Vagina (tissue), 2 donors: ENCODE measurements at regions not wholly inside any gene's neighbourhood (a gene's known extent, or its start where the extent isn't known, plus 50 kb on each side); places are given as distances from the start of the nearest gene placed in this dataset.

Source experiments
- DNase-seq, 2 donors: peaks; one replicate each; pipeline ENCODE4 v3.0.0-alpha.2; 2017; ENCODE audit errors: extremely low spot score in 2 of 2
- H3K27ac ChIP-seq: fragments of 200-600 bp; sonication (generic); one replicate; pipeline ENCODE4 v1.5.1; 2019
- H3K27me3 ChIP-seq: fragments of 200-600 bp; sonication (generic); one replicate; pipeline ENCODE4 v1.5.1; 2019
- H3K36me3 ChIP-seq, 2 donors: fragments of 200-600 bp; sonication (generic); one replicate each; pipeline ENCODE4 v1.5.1; 2017 to 2019
- H3K4me1 ChIP-seq: fragments of 200-600 bp; sonication (generic); one replicate; pipeline ENCODE4 v1.5.1; 2019
- H3K4me3 ChIP-seq, 2 donors: fragments of 200-600 bp; sonication (generic); 1 replicate in 1 of 2; 2 replicates in 1 of 2; pipeline ENCODE4 v1.5.1; 2016 to 2019
- H3K9me3 ChIP-seq: fragments of 200-600 bp; sonication (generic); one replicate; pipeline ENCODE4 v1.5.1; 2019
- POLR2A ChIP-seq, 2 donors: fragments of 450-650 bp; IDR thresholded peaks; one replicate each; pipeline ENCODE4 v1.6.1; 2017; ENCODE audit warnings: antibody characterized with exemption in 2 of 2, mild to moderate bottlenecking in 2 of 2, moderate library complexity in 2 of 2
- POLR2AphosphoS5 ChIP-seq, 2 donors: sonication (generic); formaldehyde crosslinking; IDR thresholded peaks; one replicate each; pipeline ENCODE4 v1.9.0; 2017; ENCODE audit warnings: antibody characterized with exemption in 2 of 2, mild to moderate bottlenecking in 2 of 2, low read depth in 1 of 2; ENCODE audit not compliant: insufficient read depth in 1 of 2
- intact Hi-C: fragments of 100-400 bp; cut with DNase I; formaldehyde crosslinking; loops from one replicate; pipeline ENCODE4 v1.15.1; 2023
- TF ChIP-seq, protein P1 (sequence below), 3 experiments: fragments of 450-650 bp in 2 of 3; fragments of 200-600 bp in 1 of 3; sonication (generic) in 1 of 3; IDR thresholded peaks; one replicate each; pipeline ENCODE4 v1.5.1; 2017 to 2019; ENCODE audit warnings: antibody characterized with exemption in 3 of 3, mild to moderate bottlenecking in 2 of 3, moderate library complexity in 2 of 3

DNA sequence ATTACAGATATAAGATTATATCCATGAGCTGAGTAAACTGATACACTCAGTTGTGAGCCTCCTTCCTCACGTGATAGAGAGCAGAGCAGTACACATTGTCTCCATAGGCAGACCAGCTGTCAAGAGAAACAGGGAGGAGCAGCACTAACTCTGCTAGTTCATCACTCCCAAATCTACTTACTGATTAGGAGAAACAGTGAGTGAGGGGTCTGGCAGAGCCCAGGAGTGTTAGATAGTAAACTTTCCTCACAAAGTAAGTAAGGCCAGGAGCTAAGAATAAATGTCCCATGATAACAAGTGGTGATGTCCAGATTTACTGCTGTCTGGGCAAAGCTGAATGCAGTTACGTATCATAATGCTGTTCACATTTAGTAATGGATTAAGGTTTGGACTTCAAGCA is 168.6 kb upstream of the KCNK2 start:
- TF ChIP-seq POLR2AphosphoS5 (IDR thresholded peaks at IDR 0.05; ENCODE audit: insufficient read depth in 1 of 2, low read depth in 1 of 2), result no peak
- no peak for TF ChIP-seq POLR2A (IDR thresholded peaks at IDR 0.05)
- TF ChIP-seq, protein P1, sequence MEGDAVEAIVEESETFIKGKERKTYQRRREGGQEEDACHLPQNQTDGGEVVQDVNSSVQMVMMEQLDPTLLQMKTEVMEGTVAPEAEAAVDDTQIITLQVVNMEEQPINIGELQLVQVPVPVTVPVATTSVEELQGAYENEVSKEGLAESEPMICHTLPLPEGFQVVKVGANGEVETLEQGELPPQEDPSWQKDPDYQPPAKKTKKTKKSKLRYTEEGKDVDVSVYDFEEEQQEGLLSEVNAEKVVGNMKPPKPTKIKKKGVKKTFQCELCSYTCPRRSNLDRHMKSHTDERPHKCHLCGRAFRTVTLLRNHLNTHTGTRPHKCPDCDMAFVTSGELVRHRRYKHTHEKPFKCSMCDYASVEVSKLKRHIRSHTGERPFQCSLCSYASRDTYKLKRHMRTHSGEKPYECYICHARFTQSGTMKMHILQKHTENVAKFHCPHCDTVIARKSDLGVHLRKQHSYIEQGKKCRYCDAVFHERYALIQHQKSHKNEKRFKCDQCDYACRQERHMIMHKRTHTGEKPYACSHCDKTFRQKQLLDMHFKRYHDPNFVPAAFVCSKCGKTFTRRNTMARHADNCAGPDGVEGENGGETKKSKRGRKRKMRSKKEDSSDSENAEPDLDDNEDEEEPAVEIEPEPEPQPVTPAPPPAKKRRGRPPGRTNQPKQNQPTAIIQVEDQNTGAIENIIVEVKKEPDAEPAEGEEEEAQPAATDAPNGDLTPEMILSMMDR (IDR thresholded peaks at IDR 0.05), result no peak
- H3K27ac ChIP-seq, result no peak overlapping the region
- H3K27me3 ChIP-seq, result no peaks in the 10 kb centered on the region
- H3K36me3 ChIP-seq, result no peaks in the 10 kb centered on the region
- no peaks in the 10 kb centered on the region for H3K9me3 ChIP-seq
- DNase-seq, result no peak
- H3K4me1 ChIP-seq, result no peaks in the 10 kb centered on the region
- no peak overlapping the region for H3K4me3 ChIP-seq
- intact Hi-C loops, result no loop called here

DNA sequence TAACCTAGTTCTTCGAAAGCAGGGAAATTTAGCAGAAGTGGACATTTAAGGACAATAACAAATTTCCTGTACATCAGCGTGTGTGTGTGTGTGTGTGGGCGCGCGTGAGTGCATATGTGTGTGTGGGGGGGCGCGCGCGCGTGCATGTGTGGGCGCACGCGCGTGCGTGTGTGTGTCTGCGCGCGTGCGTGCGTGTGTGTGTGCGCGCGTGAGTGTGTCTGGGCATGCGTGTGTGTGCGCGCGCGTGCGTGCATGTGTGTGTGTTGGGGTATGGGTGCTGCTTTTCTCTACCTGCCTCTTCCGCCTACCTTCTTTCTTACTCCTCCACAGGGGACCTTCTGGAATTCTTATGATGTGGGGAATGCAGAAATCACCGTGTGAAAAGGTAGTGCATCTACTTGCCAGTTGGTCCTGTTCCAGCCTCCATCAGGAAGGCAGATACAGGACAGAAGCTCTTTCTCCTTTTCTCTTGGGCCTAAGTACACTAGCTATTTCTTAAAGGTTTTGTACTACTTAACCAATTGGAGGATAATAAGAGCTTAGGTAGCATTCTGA is 165.4 kb upstream of the KCNK2 start:
- H3K9me3 ChIP-seq, result no peaks in the 10 kb centered on the region
- DNase-seq, result no peak
- no peak overlapping the region for H3K4me3 ChIP-seq
- H3K36me3 ChIP-seq, result no peaks in the 10 kb centered on the region
- H3K27ac ChIP-seq, result no peak overlapping the region
- TF ChIP-seq POLR2A (IDR thresholded peaks at IDR 0.05), result no peak
- TF ChIP-seq POLR2AphosphoS5 (IDR thresholded peaks at IDR 0.05; ENCODE audit: insufficient read depth in 1 of 2, low read depth in 1 of 2), result no peak
- TF ChIP-seq, protein P1 (IDR thresholded peaks at IDR 0.05), result no peak
- intact Hi-C loops, result no loop called here
- H3K27me3 ChIP-seq, result no peaks in the 10 kb centered on the region
- H3K4me1 ChIP-seq, result no peaks in the 10 kb centered on the region

DNA sequence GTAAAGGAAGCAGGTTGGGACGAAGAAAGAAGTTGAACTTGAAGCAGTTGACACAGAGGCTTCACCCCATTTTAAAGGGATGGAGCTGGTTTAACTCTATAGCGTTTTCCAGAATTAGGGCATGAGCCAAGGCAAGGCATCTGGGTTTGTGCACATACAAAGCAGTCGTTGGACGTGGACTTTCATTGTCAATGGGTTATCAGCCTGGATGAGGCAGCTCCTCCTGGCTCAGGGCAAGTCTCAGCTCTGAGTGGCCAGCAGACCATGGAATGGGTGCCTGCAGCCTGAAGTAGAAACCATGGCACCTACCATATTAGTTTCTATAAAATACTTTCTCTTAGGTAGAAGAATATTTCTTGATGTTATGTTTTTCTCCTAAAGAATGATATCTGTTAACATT is 163.8 kb upstream of the KCNK2 start:
- no peak for DNase-seq
- intact Hi-C loops, result no loop called here
- TF ChIP-seq POLR2AphosphoS5 (IDR thresholded peaks at IDR 0.05; ENCODE audit: insufficient read depth in 1 of 2, low read depth in 1 of 2) (no peak), POLR2A (IDR thresholded peaks at IDR 0.05) (no peak)
- TF ChIP-seq, protein P1 (IDR thresholded peaks at IDR 0.05), result no peak
- Histone ChIP-seq H3K36me3 (no peaks in the 10 kb centered on the region), H3K4me1 (no peaks in the 10 kb centered on the region), H3K27me3 (no peaks in the 10 kb centered on the region), H3K27ac (no peak overlapping the region), H3K4me3 (no peak overlapping the region), H3K9me3 (no peaks in the 10 kb centered on the region)

DNA sequence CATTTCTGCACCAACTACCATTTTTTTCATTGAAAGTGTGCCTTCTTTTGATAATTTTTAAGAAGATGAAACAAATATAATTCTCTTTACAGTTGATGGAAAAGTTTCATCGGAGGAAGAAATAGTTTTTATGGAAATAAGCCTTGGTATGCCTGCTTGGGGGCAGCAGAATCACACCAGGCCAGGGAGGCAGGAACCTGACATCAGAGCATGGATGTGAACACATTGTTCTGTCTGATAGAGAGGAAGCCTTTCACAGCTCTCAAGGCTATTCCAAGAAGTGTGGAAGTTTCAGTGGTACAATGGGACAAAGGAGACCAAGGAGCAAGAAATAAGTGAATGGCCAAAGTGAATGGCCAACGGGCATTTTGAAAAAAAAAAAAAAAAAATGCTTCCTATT is 162.2 kb upstream of the KCNK2 start:
- Histone ChIP-seq H3K27me3 (no peaks in the 10 kb centered on the region), H3K27ac (no peak overlapping the region), H3K9me3 (no peaks in the 10 kb centered on the region), H3K36me3 (no peaks in the 10 kb centered on the region), H3K4me3 (no peak overlapping the region), H3K4me1 (no peaks in the 10 kb centered on the region)
- no peak for DNase-seq
- intact Hi-C loops, result no loop called here
- TF ChIP-seq POLR2A (IDR thresholded peaks at IDR 0.05) (no peak), POLR2AphosphoS5 (IDR thresholded peaks at IDR 0.05; ENCODE audit: insufficient read depth in 1 of 2, low read depth in 1 of 2) (no peak)
- TF ChIP-seq, protein P1 (IDR thresholded peaks at IDR 0.05), result no peak

DNA sequence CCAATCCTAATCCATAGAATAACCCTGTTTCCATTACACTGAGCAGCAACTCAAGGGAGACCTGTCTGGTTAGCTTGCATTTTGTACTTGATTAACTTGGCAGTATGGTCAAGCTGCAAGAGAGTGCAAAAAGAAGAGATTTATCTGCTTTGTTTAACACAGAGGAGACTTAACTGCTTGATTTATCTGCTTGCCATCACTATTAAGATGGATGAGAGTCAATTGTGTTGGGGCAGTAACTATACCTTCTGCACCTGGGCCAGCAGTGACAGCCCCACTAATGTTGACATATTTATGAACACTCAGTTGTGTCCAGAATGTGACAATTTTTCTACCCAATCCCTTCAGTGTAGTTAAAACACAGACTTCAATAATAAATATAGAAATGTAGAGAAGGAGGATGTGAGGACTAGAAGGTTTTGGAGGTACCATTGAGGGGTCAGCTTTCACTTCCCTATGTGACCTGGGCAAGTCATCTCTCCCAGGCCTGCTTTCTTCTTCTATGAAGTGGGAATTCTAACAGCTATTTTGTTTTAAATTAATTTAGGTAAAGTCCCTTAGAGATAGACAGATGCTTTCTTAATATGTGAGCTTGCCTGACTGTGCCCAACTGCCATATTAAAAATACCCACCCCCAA is 159.1 kb upstream of the KCNK2 start:
- no peaks in the 10 kb centered on the region for H3K4me1 ChIP-seq
- no peak for TF ChIP-seq POLR2A (IDR thresholded peaks at IDR 0.05)
- no peak for TF ChIP-seq POLR2AphosphoS5 (IDR thresholded peaks at IDR 0.05; ENCODE audit: insufficient read depth in 1 of 2, low read depth in 1 of 2)
- TF ChIP-seq, protein P1 (IDR thresholded peaks at IDR 0.05), result no peak
- H3K4me3 ChIP-seq, result no peak overlapping the region
- no peaks in the 10 kb centered on the region for H3K27me3 ChIP-seq
- intact Hi-C loops, result no loop called here
- H3K9me3 ChIP-seq, result no peaks in the 10 kb centered on the region
- no peak overlapping the region for H3K27ac ChIP-seq
- DNase-seq, result no peak
- no peaks in the 10 kb centered on the region for H3K36me3 ChIP-seq
